Stimulated activated naive B cell treated with anti-CD40 and anti-IgM and Interleukin-4, amounts not matched to agents 10 μg/mL and 1 μg/mL and 100 μg/mL, for 72 hours (primary cell): ENCODE measurements at regions not wholly inside any gene's neighbourhood (a gene's known extent, or its start where the extent isn't known, plus 50 kb on each side); places are given as distances from the start of the nearest gene placed in this dataset.

Source experiments
- ATAC-seq, 2 donors: fragments of 150-1000 bp; cut with Tn5 transposase; replicated peaks; 2 replicates each; pipeline ENCODE4 v1.10.0; 2021; ENCODE audit warnings: moderate library complexity in 1 of 2
- DNase-seq: peaks from one replicate; pipeline ENCODE4 v3.0.0; 2021
- H3K27ac Mint-ChIP-seq: one replicate; pipeline ENCODE4 v1.8.0; 2022; ENCODE audit warnings: mild to moderate bottlenecking, mixed read lengths
- H3K27me3 Mint-ChIP-seq, 2 donors: one replicate each; pipeline ENCODE4 v1.8.0; 2022; ENCODE audit warnings: mixed read lengths in 2 of 2
- H3K36me3 Mint-ChIP-seq, 2 donors: one replicate each; pipeline ENCODE4 v1.8.0; 2022; ENCODE audit warnings: mixed read lengths in 2 of 2, mild to moderate bottlenecking in 1 of 2
- H3K4me1 Mint-ChIP-seq, 2 donors: one replicate each; pipeline ENCODE4 v1.8.0; 2022; ENCODE audit warnings: mixed read lengths in 2 of 2, mild to moderate bottlenecking in 1 of 2
- H3K4me3 Mint-ChIP-seq, 2 donors: one replicate each; pipeline ENCODE4 v1.8.0; 2022; ENCODE audit warnings: mild to moderate bottlenecking in 2 of 2, mixed read lengths in 2 of 2, moderate library complexity in 1 of 2
- H3K9me3 Mint-ChIP-seq, 2 donors: one replicate each; pipeline ENCODE4 v1.8.0; 2022; ENCODE audit warnings: mixed read lengths in 2 of 2, mild to moderate bottlenecking in 1 of 2

- H3K36me3 Mint-ChIP-seq: no peaks in the 10 kb centered on the region
- no peak overlapping the region for H3K4me3 Mint-ChIP-seq
- H3K9me3 Mint-ChIP-seq: no peaks in the 10 kb centered on the region
- peaks cover 40 to 78% of the 10 kb centered on the region in 2 donors for H3K4me1 Mint-ChIP-seq
- H3K27me3 Mint-ChIP-seq: no peaks in the 10 kb centered on the region
- ATAC-seq (no peak), DNase-seq (no peak)
- no peak overlapping the region for H3K27ac Mint-ChIP-seq
Observed at GRCh38 chr2:60309336-60309735, 244.1 kb downstream of the BCL11A start.

- Mint-ChIP-seq H3K36me3 (no peaks in the 10 kb centered on the region), H3K4me1 (peaks cover 37 to 71% of the 10 kb centered on the region in 2 donors), H3K9me3 (no peaks in the 10 kb centered on the region), H3K27ac (peak overlapping the region; percentile 4), H3K4me3 (no peak overlapping the region), H3K27me3 (no peaks in the 10 kb centered on the region)
- DNase-seq (no peak), ATAC-seq (no peak)
Observed at GRCh38 chr2:60306267-60306861, 247.1 kb downstream of the BCL11A start.

GRCh38 chr2:60303680-60304079 lies 249.8 kb downstream of the BCL11A start:
- DNase-seq (no peak), ATAC-seq (no peak)
- H3K27ac Mint-ChIP-seq: no peak overlapping the region
- no peak overlapping the region for H3K4me3 Mint-ChIP-seq
- H3K27me3 Mint-ChIP-seq: no peaks in the 10 kb centered on the region
- H3K9me3 Mint-ChIP-seq: no peaks in the 10 kb centered on the region
- peaks cover 20 to 44% of the 10 kb centered on the region in 2 donors for H3K4me1 Mint-ChIP-seq
- no peaks in the 10 kb centered on the region for H3K36me3 Mint-ChIP-seq

- Mint-ChIP-seq H3K4me3 (no peak overlapping the region), H3K36me3 (no peaks in the 10 kb centered on the region), H3K27me3 (no peaks in the 10 kb centered on the region), H3K9me3 (no peaks in the 10 kb centered on the region), H3K27ac (peak overlapping the region; percentile 56), H3K4me1 (peaks cover 19 to 33% of the 10 kb centered on the region in 2 donors)
- ATAC-seq: no peak
- DNase-seq: no peak
Observed at GRCh38 chr2:60302377-60303126, 250.9 kb downstream of the BCL11A start.

GRCh38 chr2:60301726-60302125 lies 251.7 kb downstream of the BCL11A start:
- ATAC-seq (no peak), DNase-seq (no peak)
- Mint-ChIP-seq H3K4me3 (no peak overlapping the region), H3K9me3 (no peaks in the 10 kb centered on the region), H3K36me3 (no peaks in the 10 kb centered on the region), H3K27me3 (no peaks in the 10 kb centered on the region), H3K27ac (no peak overlapping the region), H3K4me1 (peaks cover 21 to 29% of the 10 kb centered on the region in 2 donors)

- DNase-seq (no peak), ATAC-seq (no peak)
- peaks cover 30 to 41% of the 10 kb centered on the region in 2 donors for H3K4me1 Mint-ChIP-seq
- H3K27ac Mint-ChIP-seq: no peak overlapping the region
- no peaks in the 10 kb centered on the region for H3K9me3 Mint-ChIP-seq
- H3K27me3 Mint-ChIP-seq: no peaks in the 10 kb centered on the region
- H3K36me3 Mint-ChIP-seq: no peaks in the 10 kb centered on the region
- no peak overlapping the region for H3K4me3 Mint-ChIP-seq
Observed at GRCh38 chr2:60299179-60299578, 254.3 kb downstream of the BCL11A start.

- ATAC-seq: no peak
- peaks cover 22 to 31% of the 10 kb centered on the region in 2 donors for H3K4me1 Mint-ChIP-seq
- no peaks in the 10 kb centered on the region for H3K27me3 Mint-ChIP-seq
- H3K4me3 Mint-ChIP-seq: peak overlapping the region in 1 of 2 donors; percentile 21
- DNase-seq: no peak
- H3K36me3 Mint-ChIP-seq: no peaks in the 10 kb centered on the region
- no peaks in the 10 kb centered on the region for H3K9me3 Mint-ChIP-seq
- no peak overlapping the region for H3K27ac Mint-ChIP-seq
Observed at GRCh38 chr2:60298006-60298696, 255.3 kb downstream of the BCL11A start.

GRCh38 chr2:60297296-60298005 lies 256.0 kb downstream of the BCL11A start:
- Mint-ChIP-seq H3K4me1 (peaks cover 20 to 24% of the 10 kb centered on the region in 2 donors), H3K4me3 (no peak overlapping the region), H3K9me3 (no peaks in the 10 kb centered on the region), H3K27me3 (no peaks in the 10 kb centered on the region), H3K36me3 (no peaks in the 10 kb centered on the region), H3K27ac (no peak overlapping the region)
- DNase-seq (no peak), ATAC-seq (peak; percentile 46 to 51)

GRCh38 chr2:60296219-60296955 lies 257.1 kb downstream of the BCL11A start:
- Mint-ChIP-seq H3K4me1 (peaks cover 21 to 24% of the 10 kb centered on the region in 2 donors), H3K9me3 (no peaks in the 10 kb centered on the region), H3K36me3 (no peaks in the 10 kb centered on the region), H3K4me3 (no peak overlapping the region), H3K27me3 (no peaks in the 10 kb centered on the region), H3K27ac (no peak overlapping the region)
- peak; percentile 41 to 54 for ATAC-seq
- DNase-seq: no peak

GRCh38 chr2:60295636-60295962 lies 257.9 kb downstream of the BCL11A start:
- no peak overlapping the region for H3K27ac Mint-ChIP-seq
- no peak overlapping the region for H3K4me3 Mint-ChIP-seq
- peaks cover 21 to 24% of the 10 kb centered on the region in 2 donors for H3K4me1 Mint-ChIP-seq
- H3K36me3 Mint-ChIP-seq: no peaks in the 10 kb centered on the region
- no peaks in the 10 kb centered on the region for H3K9me3 Mint-ChIP-seq
- no peaks in the 10 kb centered on the region for H3K27me3 Mint-ChIP-seq
- ATAC-seq: no peak
- DNase-seq: no peak

- Mint-ChIP-seq H3K27ac (no peak overlapping the region), H3K9me3 (no peaks in the 10 kb centered on the region), H3K27me3 (no peaks in the 10 kb centered on the region), H3K4me3 (no peak overlapping the region), H3K36me3 (no peaks in the 10 kb centered on the region), H3K4me1 (peaks cover 21 to 24% of the 10 kb centered on the region in 2 donors)
- no peak for ATAC-seq
- no peak for DNase-seq
Observed at GRCh38 chr2:60294901-60295635, 258.4 kb downstream of the BCL11A start.

- no peaks in the 10 kb centered on the region for H3K27me3 Mint-ChIP-seq
- H3K9me3 Mint-ChIP-seq: no peaks in the 10 kb centered on the region
- no peak for ATAC-seq
- H3K4me3 Mint-ChIP-seq: no peak overlapping the region
- peaks cover 21 to 24% of the 10 kb centered on the region in 2 donors for H3K4me1 Mint-ChIP-seq
- no peaks in the 10 kb centered on the region for H3K36me3 Mint-ChIP-seq
- no peak overlapping the region for H3K27ac Mint-ChIP-seq
- no peak for DNase-seq
Observed at GRCh38 chr2:60292242-60292641, 261.2 kb downstream of the BCL11A start.

GRCh38 chr2:60290509-60290908 lies 262.9 kb downstream of the BCL11A start:
- no peak overlapping the region for H3K27ac Mint-ChIP-seq
- H3K36me3 Mint-ChIP-seq: no peaks in the 10 kb centered on the region
- no peaks in the 10 kb centered on the region for H3K9me3 Mint-ChIP-seq
- no peaks in the 10 kb centered on the region for H3K27me3 Mint-ChIP-seq
- H3K4me3 Mint-ChIP-seq: no peak overlapping the region
- no peak for ATAC-seq
- no peak for DNase-seq
- H3K4me1 Mint-ChIP-seq: peaks cover 14 to 19% of the 10 kb centered on the region in 2 donors
